Neural cell (in vitro differentiated cells): ENCODE measurements at regions not wholly inside any gene's neighbourhood (a gene's known extent, or its start where the extent isn't known, plus 50 kb on each side); places are given as distances from the start of the nearest gene placed in this dataset.
A peak's percentile ranks its signal among the peaks of the same experiment; 100 is the strongest.

ENCODE experiments used
- EP300 ChIP-seq: fragments of 450-650 bp; conservative IDR thresholded peaks from 2 replicates; pipeline ENCODE4 v1.6.1; 2014; ENCODE audit warnings: antibody characterized with exemption, mild to moderate bottlenecking, moderate library complexity; ENCODE audit not compliant: poor library complexity, severe bottlenecking
- EZH2 ChIP-seq: fragments of 200-600, 300-800 bp; shearing (Covaris generic), sonication (generic); IDR thresholded peaks from 2 replicates; pipeline ENCODE4 v1.6.1; 2014; ENCODE audit warnings: antibody characterized with exemption, low read length, borderline replicate concordance, mild to moderate bottlenecking; ENCODE audit not compliant: insufficient read depth, poor library complexity, severe bottlenecking
- MXI1 ChIP-seq: fragments of 450-650 bp; conservative IDR thresholded peaks from 2 replicates; pipeline ENCODE4 v1.6.1; 2014; ENCODE audit warnings: antibody characterized with exemption, mild to moderate bottlenecking; ENCODE audit not compliant: poor library complexity, severe bottlenecking
- POLR2AphosphoS5 ChIP-seq: IDR thresholded peaks from 2 replicates; pipeline ENCODE4 v1.6.1; 2012
- RAD21 ChIP-seq: fragments of 450-650 bp; conservative IDR thresholded peaks from 2 replicates; pipeline ENCODE4 v1.6.1; 2014; ENCODE audit warnings: antibody characterized with exemption, mild to moderate bottlenecking, moderate library complexity
- SMC3 ChIP-seq: fragments of 450-650 bp; conservative IDR thresholded peaks from 2 replicates; pipeline ENCODE4 v1.6.1; 2014; ENCODE audit warnings: antibody characterized with exemption, mild to moderate bottlenecking, moderate library complexity; ENCODE audit not compliant: poor library complexity
- TAF1 ChIP-seq: IDR thresholded peaks from 2 replicates; pipeline ENCODE4 v1.6.1; 2012; ENCODE audit warnings: low read depth
- TF ChIP-seq, protein P1 (sequence below): fragments of 450-650 bp; IDR thresholded peaks from 2 replicates; pipeline ENCODE4 v1.5.1; 2014; ENCODE audit warnings: antibody characterized with exemption, mild to moderate bottlenecking, moderate library complexity; ENCODE audit not compliant: poor library complexity, severe bottlenecking
- TF ChIP-seq, protein P2 (sequence below): IDR thresholded peaks from 2 replicates; pipeline ENCODE4 v1.6.1; 2012; ENCODE audit warnings: borderline replicate concordance

DNA sequence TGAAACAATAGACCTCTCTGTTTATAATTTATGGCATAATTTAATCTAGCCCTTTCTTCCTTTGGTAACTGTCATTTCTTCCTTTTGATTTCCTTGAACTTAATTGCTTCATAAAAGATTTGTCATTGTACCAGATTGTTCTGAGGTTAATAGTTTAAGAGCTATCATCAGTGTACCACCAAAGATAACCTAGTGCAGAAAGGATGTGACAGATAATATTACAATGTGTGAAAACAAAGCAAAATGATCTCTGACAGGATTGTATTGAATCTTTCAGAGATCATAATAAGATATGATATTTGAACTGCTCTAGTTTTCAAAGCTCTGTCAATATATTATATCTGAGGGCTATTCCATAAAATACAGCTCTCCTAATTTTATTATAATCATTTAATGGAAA, 132.1 kb upstream of the PTCHD4 start:
- TF ChIP-seq, protein P1, sequence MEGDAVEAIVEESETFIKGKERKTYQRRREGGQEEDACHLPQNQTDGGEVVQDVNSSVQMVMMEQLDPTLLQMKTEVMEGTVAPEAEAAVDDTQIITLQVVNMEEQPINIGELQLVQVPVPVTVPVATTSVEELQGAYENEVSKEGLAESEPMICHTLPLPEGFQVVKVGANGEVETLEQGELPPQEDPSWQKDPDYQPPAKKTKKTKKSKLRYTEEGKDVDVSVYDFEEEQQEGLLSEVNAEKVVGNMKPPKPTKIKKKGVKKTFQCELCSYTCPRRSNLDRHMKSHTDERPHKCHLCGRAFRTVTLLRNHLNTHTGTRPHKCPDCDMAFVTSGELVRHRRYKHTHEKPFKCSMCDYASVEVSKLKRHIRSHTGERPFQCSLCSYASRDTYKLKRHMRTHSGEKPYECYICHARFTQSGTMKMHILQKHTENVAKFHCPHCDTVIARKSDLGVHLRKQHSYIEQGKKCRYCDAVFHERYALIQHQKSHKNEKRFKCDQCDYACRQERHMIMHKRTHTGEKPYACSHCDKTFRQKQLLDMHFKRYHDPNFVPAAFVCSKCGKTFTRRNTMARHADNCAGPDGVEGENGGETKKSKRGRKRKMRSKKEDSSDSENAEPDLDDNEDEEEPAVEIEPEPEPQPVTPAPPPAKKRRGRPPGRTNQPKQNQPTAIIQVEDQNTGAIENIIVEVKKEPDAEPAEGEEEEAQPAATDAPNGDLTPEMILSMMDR: no peak
- no peak for TF ChIP-seq RAD21
- TF ChIP-seq SMC3: no peak
- TF ChIP-seq, protein P2, sequence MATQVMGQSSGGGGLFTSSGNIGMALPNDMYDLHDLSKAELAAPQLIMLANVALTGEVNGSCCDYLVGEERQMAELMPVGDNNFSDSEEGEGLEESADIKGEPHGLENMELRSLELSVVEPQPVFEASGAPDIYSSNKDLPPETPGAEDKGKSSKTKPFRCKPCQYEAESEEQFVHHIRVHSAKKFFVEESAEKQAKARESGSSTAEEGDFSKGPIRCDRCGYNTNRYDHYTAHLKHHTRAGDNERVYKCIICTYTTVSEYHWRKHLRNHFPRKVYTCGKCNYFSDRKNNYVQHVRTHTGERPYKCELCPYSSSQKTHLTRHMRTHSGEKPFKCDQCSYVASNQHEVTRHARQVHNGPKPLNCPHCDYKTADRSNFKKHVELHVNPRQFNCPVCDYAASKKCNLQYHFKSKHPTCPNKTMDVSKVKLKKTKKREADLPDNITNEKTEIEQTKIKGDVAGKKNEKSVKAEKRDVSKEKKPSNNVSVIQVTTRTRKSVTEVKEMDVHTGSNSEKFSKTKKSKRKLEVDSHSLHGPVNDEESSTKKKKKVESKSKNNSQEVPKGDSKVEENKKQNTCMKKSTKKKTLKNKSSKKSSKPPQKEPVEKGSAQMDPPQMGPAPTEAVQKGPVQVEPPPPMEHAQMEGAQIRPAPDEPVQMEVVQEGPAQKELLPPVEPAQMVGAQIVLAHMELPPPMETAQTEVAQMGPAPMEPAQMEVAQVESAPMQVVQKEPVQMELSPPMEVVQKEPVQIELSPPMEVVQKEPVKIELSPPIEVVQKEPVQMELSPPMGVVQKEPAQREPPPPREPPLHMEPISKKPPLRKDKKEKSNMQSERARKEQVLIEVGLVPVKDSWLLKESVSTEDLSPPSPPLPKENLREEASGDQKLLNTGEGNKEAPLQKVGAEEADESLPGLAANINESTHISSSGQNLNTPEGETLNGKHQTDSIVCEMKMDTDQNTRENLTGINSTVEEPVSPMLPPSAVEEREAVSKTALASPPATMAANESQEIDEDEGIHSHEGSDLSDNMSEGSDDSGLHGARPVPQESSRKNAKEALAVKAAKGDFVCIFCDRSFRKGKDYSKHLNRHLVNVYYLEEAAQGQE: no peak
- TF ChIP-seq EP300: peak; percentile 53
- TF ChIP-seq POLR2AphosphoS5: peak; percentile 86
- no peak for TF ChIP-seq EZH2
- TF ChIP-seq TAF1: no peak
- no peak for TF ChIP-seq MXI1
